Stimulated activated CD4-positive, alpha-beta T cell treated with anti-CD3 and anti-CD28 coated beads, TNF-alpha, amount 100 ng/mL, for 24 hours (primary cell): ENCODE measurements at regions not wholly inside any gene's neighbourhood (a gene's known extent, or its start where the extent isn't known, plus 50 kb on each side); places are given as distances from the start of the nearest gene placed in this dataset.

Experiments used
- DNase-seq, 3 experiments: peaks; one replicate each; pipeline ENCODE4 v3.0.0-alpha.2; 2020; ENCODE audit warnings: low read depth in 3 of 3

DNA sequence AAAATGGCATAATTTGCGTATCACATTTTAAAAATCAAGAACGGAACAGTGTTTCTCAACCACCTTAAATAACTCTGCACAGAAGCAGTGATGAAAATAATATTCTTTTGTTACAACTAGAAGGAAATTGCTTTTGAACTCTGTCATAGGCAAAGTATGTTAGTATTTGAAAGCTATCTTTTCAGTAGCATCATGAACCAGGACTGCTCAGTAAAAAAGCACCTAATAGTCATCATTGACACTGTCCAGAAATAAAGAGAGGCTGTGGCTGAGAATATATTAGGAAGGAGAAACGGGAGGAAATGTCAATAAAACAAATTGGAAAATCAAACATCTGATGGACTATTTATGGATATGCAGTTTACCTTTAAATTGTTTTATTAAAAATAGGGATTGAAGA, 237.2 kb upstream of the AKR1E2 start:
- DNase-seq: no peak

DNA sequence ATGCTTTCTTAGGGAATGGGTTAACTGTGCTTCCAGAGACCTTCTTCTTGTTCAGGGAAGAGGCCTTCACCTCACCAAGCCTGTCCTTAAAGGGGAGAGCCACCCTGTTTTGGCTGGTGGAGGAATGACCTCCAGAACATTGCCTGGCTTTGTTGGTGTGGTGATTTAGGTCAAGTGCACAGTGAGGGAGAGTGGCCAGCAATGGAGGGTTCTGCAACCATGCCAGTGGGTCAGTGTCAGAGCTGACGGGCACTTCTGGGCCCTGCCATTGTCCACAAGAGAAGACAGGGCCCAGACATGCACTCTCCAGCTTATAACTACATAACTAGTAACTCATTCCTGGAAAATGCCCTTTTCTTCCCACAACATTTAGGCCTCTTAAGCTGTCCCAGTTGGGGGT, 238.5 kb upstream of the AKR1E2 start:
- DNase-seq: no peak

DNA sequence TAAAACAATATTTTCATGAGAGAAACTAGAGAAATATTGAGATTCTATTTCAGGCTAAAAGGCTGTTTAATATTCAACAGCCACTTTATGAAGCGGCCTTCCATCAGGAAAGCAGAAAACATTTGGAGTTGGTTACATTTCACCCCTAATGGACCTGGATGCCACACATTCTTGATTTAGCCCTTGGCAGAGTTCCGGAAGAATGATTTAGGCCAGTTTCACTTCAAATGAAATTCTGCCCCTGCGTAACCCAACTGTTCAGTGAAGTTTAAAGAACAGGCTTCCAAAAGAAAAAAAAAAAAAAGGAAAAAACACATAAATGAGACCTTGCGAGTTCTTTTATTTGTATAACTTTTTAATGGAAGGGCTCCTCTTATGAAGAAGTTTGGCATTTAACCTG, 239.2 kb upstream of the AKR1E2 start:
- no peak for DNase-seq

DNA sequence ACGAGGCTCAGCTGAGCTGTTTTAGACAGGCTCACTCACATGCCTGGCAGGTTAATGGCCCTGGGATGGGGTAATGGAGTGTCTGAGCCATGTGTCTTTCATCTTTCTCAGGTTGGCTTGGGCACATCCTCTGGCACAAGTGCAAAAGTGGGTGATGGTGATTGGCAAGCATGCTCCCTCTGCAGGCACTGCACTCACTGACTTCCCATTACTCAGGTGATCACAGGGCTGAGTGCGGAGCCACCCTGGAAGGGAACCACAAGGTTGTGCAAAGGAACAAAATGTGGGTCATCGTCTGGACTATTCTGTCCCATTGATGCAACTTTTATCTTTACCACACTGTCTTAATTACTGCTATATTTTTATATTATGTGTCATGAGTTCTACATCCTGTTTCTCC, 244.1 kb upstream of the AKR1E2 start:
- no peak for DNase-seq

DNA sequence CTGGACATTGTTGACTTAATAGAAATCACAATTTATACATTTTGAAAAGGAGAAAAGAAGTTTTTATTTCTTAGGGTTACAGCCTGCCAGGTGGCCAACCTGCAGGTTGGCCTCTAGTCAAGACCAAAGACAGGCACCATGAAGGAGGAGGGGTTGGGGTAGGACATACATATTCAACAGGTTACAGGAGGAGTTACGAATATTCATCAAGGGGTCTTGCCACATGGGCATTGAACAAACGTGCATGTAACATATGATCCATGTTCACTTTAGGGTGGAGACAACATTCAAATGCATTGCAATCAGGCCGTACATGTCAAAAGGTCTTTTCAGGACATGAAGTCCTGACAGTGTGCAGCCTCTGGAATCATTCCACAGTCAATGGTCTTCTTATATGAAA, 246.2 kb upstream of the AKR1E2 start:
- no peak for DNase-seq

DNA sequence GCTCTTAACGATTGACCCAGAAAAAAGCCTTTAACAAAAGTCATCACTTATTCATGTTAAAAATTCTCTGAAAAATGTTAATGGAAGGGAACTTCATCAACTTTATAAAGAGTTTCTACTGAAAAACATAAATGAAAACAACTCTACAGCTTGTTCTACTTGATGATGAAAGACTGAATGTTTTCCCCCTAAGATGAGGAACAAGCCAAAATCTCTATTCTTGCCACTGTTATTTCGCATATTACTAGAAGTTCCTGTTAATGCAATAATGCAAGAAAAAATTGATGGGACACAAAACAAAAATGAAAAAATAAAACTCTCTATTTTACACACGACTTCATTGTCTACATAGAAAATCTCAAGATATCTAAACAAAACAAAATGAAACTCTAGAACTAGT, 249.8 kb upstream of the AKR1E2 start:
- no peak for DNase-seq

DNA sequence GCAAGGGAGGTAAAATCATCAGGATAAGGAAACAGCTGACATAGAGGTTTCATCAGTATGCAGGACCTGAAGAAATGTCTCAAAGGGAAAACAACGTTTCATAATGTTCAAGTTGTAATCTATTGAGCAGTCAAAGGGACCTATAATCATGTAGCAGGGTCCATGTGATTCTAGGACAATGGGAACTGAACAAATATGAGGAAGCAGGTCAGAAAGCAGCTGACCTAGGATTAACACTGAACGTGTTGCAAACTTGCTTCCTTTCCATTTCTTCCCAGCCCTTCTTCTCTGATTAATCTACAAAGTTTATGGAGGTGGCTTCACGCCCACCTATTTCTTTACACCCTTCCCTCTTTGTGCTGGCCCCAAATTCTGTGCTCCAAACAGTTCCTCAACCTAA, 256.9 kb upstream of the AKR1E2 start:
- no peak for DNase-seq

DNA sequence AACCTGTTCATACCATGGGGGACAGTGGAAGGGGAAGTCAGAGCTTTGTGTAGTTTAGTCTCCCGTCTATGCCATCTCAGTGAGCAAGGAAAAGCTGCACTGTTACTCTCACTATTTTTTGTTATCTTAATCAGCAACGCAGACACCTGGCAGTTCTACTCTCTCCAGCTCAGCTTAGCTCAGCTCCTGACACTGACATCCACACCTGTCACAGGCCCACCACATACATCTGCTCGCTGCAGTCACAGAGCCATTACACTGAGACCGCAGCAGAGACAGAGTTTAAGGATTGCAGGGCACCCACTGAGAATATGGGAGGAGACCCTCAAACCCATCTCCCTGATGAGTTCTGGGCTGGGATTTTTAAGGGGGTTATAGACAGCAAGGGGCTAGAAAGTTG, 257.3 kb upstream of the AKR1E2 start:
- no peak for DNase-seq

DNA sequence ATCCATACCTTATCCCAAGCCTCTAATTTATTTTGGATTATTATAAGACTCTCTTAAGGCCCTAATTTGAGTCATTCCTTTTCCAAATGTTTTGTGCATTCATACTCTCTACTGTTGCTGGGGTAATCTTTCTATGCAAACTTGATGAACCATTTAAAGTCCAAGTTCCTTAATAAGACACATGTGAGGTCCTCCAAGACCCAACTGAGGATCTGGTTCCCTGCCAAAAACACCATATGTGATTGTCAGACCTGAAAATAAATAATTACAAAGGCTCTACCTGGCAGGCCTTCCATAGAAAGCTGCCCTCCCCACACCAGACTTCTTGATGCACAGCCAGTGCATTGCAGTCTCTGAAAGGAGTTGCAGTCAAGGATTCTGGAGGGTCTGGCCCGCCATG, 257.9 kb upstream of the AKR1E2 start:
- no peak for DNase-seq

DNA sequence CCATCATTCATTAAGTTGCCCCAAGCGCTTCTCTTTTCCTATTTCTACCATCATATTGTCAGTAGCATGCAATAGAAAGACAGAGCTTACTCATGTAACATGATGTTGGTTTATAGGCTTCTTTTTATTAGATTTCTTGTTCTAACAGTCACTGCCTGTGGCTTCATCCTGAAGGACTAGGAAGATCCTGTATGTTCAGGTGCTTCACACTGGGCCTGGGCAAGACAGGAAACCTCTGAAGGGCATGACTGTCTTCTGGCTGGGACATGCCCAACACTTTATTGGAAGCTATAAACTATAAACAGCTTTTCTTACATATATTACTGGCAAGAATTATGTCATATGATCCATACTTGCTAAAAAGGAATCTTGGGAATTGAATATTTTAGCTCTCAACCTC, 258.4 kb upstream of the AKR1E2 start:
- no peak for DNase-seq

DNA sequence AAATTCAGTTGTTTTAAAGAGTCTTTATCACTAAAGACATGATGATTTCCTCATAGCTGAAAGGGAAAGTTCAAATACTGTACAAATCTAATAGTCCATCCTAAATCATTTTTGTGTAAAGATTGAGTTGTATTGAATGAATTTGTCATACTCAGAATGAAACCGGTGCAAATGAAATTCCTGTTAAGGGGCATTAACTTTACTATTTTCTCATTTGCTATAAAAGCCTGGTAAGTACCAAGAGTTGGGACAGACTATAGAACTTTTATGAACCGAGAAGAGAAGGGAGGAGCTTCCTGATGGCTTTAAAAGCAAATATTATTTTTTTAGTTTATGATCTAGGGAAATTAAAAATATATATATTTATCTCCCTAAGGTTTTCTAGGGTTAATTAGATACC, 260.0 kb upstream of the AKR1E2 start:
- no peak for DNase-seq

DNA sequence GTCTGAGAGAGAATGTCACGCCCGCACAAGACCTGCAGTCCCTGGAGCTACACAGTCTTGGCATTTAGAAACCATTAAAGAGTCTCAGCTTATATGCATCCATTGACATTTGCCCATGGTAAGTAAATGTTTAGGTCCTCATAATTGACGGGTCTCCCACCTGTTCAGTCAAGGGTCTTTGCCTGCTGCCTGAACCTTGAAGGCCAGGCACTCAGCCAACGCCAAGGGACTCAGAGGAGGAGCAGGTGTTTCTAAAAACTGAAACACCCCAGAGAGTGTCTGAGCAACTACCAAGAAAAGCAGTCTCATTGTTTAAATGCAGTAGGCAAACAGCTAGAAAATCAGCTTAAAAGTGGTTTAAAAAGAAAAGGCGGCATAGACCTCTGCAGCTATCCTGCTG, 264.7 kb upstream of the AKR1E2 start:
- DNase-seq: no peak

DNA sequence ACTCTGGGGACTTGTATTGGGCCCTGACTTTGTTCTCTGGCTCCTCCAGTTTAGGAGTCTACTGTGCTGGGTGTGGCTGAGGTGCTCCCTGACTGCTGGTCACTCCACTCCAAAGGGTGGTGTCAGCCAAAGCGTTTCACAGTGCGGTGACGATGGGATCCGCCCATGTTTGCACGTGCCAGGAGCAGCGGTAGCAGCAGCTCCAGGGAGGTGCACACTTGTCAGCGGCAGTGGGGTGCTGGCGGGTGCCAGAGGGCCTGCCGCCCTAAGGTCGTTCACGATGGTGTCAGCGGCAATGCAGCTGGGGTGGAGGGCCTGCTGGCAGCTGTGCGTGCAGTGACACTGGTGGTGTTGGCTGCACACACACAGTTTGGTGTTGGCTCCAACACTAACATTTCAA, 268.5 kb upstream of the AKR1E2 start:
- no peak for DNase-seq

DNA sequence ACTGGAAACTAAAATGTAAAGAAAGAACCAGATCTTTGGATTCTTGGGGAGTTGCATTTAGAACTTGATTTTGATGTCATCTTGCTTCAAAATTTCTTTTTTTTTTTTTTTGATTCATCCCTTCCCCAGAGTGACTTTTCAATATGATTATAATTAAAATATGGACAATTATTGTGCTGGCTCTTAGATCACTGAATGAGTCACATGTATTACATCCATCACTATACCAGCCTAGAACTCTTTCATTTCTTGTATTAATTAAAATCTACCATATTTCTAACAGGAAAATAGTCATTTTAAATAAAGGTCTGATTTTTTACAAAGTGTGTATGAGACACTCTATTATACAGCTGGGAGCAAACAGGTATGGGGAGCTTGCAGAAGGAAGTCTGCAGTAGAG, 269.5 kb upstream of the AKR1E2 start:
- DNase-seq: no peak

DNA sequence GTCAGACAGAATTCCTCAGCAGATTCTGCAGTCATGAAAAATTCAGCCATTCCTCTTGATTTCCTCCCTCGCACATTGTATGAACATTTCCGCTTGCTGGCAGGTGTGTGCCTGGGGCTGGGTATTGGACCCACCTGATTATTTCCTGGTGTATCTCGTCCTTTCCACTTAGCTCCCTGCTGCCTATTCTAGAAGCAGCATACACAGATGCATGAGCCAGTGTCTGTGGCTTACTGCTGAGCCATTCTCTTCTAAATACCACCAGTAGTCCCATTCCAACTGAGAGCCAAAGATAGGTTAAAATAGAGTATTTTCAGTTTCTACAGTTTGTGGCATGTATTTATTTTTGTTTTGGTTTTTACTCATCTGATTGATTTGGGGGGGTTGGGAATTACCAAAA, 270.1 kb upstream of the AKR1E2 start:
- no peak for DNase-seq

DNA sequence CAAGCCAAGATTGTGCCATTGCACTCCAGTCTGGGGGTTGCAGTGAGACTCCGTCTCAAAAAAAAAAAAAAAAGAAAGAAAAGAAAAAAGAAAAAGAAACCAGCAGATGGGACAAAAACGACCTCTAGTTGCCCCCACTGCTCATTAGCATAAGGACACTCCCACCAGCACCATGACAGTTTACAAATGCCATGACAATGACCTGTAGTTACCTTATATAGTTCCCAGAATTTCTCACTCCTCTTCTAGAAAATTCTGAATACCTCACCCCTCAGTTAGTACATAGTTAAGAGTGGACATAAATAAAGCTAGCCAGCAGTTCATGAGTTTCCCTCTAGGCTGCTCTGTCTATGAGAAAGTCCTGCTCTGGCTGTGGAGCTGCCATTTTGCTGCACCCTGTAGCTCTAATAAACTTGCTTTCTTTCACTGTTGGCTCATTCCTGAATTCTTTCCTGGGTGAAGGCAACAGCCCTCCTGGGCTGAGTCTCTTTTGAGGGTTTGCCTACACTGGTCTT, 276.8 kb upstream of the AKR1E2 start:
- no peak for DNase-seq

DNA sequence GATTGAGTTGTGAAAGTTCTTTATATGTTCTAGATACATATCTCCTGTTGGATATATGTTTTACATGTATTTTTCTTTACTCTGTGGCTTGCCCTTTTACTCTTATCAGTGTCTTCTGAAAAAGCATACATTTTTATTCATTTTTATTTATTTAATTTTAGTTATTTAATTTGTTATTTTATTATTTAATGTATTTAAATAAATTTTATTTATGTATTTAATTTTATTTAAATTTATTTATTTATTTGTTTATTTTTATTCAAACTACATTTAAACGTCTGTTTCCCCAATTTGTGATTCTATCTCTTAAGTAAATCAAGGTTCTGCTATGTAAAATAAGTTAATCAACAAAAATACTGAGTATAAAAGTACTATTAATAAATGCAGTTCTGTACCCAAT, 279.1 kb upstream of the AKR1E2 start:
- DNase-seq: no peak

DNA sequence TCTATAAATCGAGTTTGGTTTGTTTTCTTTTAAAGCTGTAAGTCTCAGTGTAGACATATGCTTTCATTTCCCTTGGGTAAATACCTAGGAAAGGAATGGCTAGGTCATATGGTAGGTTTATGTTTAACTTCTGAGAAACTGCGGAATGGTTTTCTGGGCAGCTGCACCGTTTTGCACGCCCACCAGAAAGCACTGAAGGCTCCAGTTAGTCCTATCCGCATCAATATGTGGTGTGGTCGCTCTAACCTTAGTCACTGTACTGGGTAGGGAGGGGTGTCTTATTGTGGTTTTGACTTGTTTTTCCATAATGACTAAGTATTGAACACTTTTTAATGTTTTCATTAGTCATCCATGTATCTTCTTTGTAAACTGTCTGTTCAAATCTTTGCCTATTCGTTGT, 279.5 kb upstream of the AKR1E2 start:
- DNase-seq: peak; percentile 11 to 29 (median 22)

DNA sequence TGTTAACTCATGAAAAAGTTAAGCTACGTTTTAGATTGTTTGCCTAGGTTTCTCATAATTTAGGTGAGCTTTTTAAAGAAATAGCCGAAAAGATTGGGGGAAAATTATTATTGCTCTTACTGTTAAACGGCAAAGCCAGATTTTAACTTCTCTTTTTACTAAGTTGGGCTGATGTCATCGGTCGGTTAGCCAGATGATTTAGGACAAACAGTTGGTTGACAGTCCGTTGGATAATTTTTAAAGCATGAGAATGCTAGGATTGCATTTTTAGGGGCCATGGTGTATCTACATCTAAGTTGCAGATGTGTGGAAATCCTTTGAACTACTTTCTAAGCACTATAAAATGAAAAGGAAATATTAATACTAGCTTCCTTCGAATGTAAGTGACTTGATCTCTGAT, 280.9 kb upstream of the AKR1E2 start:
- DNase-seq: no peak

DNA sequence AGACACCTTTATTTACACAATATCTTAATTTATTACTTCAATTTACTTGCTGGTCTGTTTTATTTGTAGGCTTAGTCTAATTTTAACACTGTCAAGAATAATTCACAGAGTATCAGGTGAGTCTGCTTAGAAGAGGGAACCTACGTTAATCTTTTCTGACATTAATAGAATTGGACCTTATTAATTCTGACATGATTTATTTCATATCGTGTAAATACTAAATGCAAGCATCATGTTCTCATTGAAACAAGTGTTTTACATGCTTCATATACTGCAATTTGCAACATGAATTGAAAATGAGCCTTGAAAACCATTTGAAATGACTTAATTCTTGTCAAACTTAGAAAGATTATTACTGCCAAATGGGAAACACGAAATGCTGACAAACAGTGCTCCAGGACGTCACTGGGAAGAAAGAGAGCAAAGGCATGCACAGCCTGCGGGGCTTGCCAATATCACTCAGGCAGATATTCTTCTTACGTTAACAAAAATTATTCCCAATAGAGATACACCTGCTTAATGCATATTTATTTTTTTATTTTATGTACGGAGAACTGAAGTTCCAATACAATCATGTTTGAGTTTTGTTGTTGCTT, 282.0 kb upstream of the AKR1E2 start:
- no peak for DNase-seq

DNA sequence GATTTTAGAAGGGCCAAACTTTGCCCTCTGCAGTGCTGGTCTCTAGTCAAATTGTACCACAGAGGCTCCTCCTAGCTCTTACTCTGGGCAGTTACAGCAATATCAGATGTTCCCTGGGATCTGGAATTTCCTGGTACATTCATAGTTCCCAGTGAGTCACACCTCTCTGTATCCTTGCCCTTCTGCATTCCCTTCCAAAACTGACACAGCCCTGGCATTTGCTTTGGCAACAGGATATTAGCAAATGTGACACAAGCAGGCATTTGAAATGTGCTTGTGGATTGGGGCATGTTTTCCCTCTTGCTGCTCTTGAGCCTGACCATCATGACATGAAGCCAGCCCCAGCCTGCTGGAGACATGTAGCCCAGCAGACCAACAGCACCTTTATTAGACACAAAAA, 284.7 kb upstream of the AKR1E2 start:
- no peak for DNase-seq

DNA sequence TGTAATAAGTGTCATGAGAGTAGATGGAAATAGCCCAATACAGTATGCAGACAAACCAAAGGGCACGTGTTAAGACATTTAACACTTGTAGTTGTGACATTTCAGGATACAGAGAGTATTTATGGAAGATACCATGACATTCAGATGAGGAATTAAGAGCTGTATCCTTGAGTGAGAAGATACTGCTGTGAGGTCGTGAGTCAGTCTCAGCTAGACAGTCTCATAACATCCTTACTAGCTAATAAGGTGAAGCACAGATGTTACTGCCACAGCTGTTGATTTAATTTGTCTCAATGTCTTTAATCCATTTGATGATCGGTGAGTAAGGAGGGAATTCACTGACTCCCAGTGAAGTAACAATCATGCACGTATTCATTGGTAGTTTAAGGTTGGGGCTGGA, 288.0 kb upstream of the AKR1E2 start:
- DNase-seq: no peak

DNA sequence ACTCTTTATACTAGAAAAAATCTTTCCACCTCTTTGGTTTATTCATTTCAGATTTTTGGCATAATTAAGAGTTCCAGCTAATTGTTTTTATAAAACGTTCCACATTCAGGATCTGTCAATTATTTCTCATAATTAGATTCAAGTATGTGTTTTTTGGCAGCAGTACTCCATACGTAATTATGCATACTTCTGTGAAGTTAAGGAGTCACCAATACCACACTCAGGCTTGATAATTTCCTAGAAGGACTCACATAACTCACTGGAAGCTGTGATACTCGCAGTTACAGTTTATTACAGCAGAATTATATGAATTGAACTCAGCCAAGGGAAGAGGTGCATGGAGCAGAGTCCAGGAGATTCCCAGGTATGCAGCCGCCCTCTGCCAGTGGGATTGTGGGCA, 290.5 kb upstream of the AKR1E2 start:
- no peak for DNase-seq

DNA sequence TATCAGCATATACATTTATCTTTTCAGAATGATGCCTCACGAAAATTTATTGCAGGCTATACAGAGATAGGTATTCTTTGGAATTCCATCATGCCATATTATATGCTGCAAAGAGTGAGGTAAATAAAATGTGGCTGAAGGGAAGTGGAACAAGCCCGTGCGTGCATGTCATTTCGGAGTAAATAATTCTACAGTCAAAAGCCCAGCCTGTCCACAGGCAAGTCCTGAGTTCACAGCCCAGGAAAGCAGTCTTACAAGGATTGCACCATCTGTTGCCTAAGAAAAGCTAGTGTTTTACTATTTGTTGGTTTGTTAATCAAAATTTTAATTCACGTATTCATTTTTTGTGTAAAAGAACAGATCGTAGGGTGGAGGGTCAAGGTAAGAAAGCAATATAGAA, 292.4 kb upstream of the AKR1E2 start:
- no peak for DNase-seq

DNA sequence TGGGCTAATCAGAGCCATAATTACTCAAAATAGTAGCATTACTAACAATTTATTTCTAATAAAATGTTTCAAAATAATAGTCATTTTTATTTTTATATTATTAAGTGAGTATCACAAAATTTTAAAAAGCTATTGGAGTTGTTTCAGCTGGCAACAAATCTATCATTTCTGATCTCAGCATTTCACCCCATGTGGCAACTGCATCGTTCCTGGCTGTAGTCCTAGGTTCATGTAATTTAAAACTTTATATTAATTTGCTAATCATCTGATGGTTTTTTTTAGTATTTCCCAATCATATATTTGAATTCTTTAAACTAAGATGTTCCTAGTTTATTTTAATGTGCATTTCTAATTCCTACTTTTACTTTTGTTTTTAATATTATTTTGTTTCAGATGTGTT, 293.0 kb upstream of the AKR1E2 start:
- DNase-seq: no peak
